ENCODE measurements at regions not wholly inside any gene's neighbourhood (a gene's known extent, or its start where the extent isn't known, plus 50 kb on each side); places are given as distances from the start of the nearest gene placed in this dataset.

DNA sequence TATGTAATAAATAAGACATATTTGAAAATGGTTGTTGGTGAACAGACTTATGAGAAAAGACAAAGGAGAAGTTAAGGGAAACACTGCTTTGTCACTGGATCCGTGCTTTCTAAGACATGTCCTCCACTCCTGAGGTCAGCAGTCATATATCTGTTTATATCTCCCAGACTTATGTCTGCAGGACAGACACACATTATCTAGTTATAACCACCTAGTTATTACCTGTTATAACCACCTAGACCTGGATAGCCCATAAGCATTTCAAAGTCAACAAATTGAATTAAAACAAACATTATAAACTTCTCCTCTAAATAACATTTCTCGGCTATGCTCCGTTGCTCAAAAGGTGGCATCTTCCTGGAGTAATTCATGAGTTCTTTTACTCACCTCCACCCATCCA, 96.4 kb downstream of the SPRY2 start:
- TF ChIP-seq, protein P1, sequence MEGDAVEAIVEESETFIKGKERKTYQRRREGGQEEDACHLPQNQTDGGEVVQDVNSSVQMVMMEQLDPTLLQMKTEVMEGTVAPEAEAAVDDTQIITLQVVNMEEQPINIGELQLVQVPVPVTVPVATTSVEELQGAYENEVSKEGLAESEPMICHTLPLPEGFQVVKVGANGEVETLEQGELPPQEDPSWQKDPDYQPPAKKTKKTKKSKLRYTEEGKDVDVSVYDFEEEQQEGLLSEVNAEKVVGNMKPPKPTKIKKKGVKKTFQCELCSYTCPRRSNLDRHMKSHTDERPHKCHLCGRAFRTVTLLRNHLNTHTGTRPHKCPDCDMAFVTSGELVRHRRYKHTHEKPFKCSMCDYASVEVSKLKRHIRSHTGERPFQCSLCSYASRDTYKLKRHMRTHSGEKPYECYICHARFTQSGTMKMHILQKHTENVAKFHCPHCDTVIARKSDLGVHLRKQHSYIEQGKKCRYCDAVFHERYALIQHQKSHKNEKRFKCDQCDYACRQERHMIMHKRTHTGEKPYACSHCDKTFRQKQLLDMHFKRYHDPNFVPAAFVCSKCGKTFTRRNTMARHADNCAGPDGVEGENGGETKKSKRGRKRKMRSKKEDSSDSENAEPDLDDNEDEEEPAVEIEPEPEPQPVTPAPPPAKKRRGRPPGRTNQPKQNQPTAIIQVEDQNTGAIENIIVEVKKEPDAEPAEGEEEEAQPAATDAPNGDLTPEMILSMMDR (IDR thresholded peaks at IDR 0.05): no peak
- TF ChIP-seq POLR2A (IDR thresholded peaks at IDR 0.05): no peak
